ENCODE measurements at regions not wholly inside any gene's neighbourhood (a gene's known extent, or its start where the extent isn't known, plus 50 kb on each side); places are given as distances from the start of the nearest gene placed in this dataset.

DNA sequence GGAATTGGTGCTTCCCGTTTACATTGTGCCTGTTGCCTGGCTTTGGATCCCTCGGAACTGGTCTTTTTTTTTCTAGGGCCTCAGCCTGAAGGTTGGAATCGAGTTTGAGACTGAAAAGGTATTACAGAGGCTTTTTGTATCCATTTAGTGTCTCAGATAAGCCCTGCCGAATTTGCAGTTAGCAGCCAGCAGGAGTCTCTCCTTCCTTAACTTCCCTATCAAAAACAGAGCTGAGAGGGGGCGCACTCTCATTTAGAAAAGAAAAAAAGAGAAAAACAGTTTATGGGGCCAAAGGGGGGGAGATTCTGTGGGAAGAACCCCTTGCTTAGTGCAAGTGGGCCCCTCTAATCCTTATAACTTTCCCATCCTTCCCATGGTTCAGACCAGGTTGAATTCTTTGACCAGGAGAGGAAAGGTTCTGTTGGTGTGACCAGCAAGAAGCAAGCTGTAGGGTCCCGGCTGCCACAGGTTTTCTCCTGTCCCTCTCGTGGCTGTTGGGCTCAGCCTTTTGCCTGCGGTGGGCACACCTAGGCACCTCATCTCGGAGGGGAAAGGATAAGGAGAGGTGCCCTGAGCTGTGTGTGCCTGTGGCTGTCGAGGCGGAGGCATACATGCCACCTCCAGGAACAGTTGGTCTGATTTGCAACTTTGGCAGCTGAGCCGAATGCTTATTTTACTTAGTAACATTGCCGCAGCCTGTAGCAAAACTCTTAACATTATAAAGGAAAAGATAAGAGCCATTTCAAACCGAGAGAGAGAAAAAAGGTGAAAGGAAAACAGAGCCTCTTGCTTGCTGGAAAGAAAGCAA is 565.0 kb upstream of the CNTN5 start:
- TF ChIP-seq, protein P1, sequence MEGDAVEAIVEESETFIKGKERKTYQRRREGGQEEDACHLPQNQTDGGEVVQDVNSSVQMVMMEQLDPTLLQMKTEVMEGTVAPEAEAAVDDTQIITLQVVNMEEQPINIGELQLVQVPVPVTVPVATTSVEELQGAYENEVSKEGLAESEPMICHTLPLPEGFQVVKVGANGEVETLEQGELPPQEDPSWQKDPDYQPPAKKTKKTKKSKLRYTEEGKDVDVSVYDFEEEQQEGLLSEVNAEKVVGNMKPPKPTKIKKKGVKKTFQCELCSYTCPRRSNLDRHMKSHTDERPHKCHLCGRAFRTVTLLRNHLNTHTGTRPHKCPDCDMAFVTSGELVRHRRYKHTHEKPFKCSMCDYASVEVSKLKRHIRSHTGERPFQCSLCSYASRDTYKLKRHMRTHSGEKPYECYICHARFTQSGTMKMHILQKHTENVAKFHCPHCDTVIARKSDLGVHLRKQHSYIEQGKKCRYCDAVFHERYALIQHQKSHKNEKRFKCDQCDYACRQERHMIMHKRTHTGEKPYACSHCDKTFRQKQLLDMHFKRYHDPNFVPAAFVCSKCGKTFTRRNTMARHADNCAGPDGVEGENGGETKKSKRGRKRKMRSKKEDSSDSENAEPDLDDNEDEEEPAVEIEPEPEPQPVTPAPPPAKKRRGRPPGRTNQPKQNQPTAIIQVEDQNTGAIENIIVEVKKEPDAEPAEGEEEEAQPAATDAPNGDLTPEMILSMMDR (IDR thresholded peaks at IDR 0.05), result no peak
- TF ChIP-seq POLR2A (IDR thresholded peaks at IDR 0.05), result no peak
